ENCODE measurements at regions not wholly inside any gene's neighbourhood (a gene's known extent, or its start where the extent isn't known, plus 50 kb on each side); places are given as distances from the start of the nearest gene placed in this dataset.

DNA sequence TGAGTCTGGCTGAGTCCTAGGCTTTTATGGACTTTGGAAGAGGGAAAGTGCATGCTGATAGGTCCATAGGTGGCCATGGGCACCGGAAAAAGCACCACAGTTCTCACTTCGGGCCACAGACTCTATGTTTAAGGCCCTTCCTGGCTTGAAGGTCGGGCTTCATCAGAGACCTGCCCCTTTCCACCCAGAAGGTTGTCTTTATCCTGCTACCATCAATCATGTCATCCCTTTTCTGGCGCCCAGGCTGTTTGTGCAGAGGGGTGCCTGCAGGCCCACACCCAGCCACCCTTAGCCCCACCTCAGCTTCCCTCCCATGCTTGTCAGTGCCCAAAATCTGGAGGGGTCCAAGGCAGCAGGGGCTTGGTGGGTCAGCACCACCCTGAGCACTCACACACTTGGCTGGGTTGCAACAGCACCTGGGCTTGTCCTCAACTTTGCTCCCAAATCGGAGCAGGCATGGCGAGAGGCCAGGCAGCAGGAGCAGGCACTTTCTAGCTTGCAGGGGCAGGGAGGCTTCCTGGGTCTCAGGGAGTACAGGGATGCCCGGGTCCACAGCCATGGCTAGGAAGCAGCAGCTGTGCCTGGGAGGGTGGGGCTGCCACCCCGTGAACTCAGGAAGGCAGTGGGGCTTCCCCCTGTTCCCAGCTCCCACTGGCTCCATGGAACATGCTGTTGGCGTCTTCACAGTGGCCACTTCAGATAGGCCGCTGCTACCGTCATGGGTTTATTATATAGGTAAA, 63.8 kb upstream of the TOM1L1 start:
- DNase-seq (ENCODE audit: low read depth, low spot score), result no peak
- no peaks in the 10 kb centered on the region for H3K9me3 ChIP-seq (ENCODE audit: low read depth, low read length)
- H3K27ac ChIP-seq, result no peak overlapping the region
- no peak for TF ChIP-seq POLR2AphosphoS5 (IDR thresholded peaks at IDR 0.05; ENCODE audit: borderline replicate concordance, low read depth, low read length)
- TF ChIP-seq EZH2 (IDR thresholded peaks at IDR 0.05), result no peak
- TF ChIP-seq FOXP2 (optimal IDR thresholded peaks at IDR 0.05; ENCODE audit: control extremely low read depth, extremely low read length, insufficient read depth), result no peak
- no peak overlapping the region for H3K4me3 ChIP-seq
- H3K36me3 ChIP-seq (ENCODE audit: insufficient read depth, low read length), result no peaks in the 10 kb centered on the region
- H3K9ac ChIP-seq (ENCODE audit: insufficient read length), result no peak overlapping the region

DNA sequence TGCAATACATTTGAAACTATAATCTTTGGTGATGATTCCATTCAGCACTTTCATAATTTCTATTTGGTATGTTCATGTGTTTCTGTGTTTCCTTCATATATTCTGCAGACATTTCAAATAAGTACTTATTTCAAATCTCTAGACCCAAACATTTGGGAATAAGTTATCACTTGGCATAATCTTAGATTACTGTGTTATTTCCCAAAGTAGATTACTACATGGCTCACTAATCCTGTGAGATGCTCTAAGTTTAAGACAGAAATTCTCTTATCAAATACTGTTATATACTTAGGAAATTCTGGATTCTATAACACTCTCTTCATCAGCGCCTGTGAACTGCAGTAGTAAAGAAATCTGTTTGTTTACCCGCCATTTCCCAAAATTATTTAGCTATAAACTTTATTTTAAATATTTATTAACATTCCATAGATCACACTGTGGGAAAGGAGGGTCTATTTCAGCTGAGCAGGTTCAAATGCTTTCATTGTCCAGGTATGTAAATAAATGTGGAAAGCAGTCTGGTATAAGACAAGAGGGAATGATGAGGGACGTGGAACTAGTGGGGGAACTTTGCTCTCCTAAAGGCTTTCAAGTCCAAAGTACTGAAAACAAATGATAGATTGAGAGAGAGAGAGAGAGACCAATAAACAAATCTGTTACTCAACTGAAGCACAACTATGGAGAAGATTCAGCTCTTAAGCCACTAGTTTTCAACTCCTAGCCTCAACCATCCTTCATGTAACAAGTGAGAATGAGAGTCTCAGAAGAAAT, 61.8 kb upstream of the TOM1L1 start:
- Histone ChIP-seq H3K4me3 (no peak overlapping the region), H3K9me3 (ENCODE audit: low read depth, low read length) (no peaks in the 10 kb centered on the region), H3K36me3 (ENCODE audit: insufficient read depth, low read length) (no peaks in the 10 kb centered on the region), H3K9ac (ENCODE audit: insufficient read length) (no peak overlapping the region), H3K27ac (no peak overlapping the region)
- no peak for TF ChIP-seq EZH2 (IDR thresholded peaks at IDR 0.05)
- no peak for TF ChIP-seq POLR2AphosphoS5 (IDR thresholded peaks at IDR 0.05; ENCODE audit: borderline replicate concordance, low read depth, low read length)
- no peak for TF ChIP-seq FOXP2 (optimal IDR thresholded peaks at IDR 0.05; ENCODE audit: control extremely low read depth, extremely low read length, insufficient read depth)
- DNase-seq (ENCODE audit: low read depth, low spot score), result no peak

DNA sequence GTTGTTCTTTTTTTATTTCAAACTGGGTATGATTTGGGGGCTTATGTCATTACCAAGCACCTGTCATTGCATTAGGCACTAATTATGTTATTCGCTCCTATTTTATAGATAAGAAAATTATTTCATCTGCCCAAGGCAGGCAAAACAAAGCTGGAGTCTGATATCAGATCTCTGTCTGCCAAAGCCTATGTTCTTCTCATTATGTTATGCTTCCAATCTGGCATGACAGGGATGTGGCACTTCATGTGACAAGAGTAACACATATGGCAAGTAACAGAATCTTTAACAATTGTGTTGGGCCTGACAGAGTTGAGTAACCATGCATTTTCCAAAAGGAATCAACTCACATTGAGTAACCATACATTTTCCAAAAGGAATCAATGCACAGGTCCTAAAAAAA, 61.2 kb upstream of the TOM1L1 start:
- no peak for DNase-seq (ENCODE audit: low read depth, low spot score)
- TF ChIP-seq EZH2 (IDR thresholded peaks at IDR 0.05) (no peak), FOXP2 (optimal IDR thresholded peaks at IDR 0.05; ENCODE audit: control extremely low read depth, extremely low read length, insufficient read depth) (no peak), POLR2AphosphoS5 (IDR thresholded peaks at IDR 0.05; ENCODE audit: borderline replicate concordance, low read depth, low read length) (no peak)
- no peak overlapping the region for H3K4me3 ChIP-seq
- H3K9ac ChIP-seq (ENCODE audit: insufficient read length), result no peak overlapping the region
- no peaks in the 10 kb centered on the region for H3K9me3 ChIP-seq (ENCODE audit: low read depth, low read length)
- H3K27ac ChIP-seq, result no peak overlapping the region
- H3K36me3 ChIP-seq (ENCODE audit: insufficient read depth, low read length), result no peaks in the 10 kb centered on the region

DNA sequence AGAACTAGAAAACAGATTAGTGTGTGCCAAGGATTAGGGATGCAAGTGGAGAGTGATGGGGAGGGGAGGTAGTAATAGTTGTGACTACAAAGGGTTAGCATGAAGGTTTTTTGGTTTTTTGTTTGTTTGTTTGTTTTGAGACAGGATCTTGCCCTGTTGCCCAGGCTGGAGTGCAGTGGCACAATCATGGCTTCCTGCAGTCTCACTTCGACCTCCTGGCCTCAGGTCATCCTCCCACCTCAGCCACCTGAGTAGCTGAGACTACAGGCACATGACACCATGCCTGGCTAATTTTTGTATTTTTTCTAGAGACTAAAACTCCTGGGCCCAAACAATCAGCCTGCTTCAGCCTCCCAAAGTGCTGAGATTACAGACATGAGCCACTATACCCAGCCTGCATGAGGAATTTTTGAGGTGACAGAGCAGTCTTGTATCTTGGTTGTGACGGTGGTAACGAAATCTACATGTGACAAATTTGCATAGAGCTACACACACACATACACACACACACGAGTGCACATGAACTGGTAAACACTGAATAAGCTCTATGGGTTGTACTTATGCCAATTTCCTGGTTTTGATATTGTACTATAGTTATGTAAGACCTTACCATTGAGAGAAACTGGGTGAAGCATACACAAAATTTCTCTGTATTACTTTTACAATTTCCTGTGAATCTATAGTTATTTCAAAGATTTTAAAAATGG, 59.6 kb upstream of the TOM1L1 start:
- Histone ChIP-seq H3K4me3 (no peak overlapping the region), H3K27ac (no peak overlapping the region), H3K9ac (ENCODE audit: insufficient read length) (no peak overlapping the region), H3K36me3 (ENCODE audit: insufficient read depth, low read length) (no peaks in the 10 kb centered on the region), H3K9me3 (ENCODE audit: low read depth, low read length) (no peaks in the 10 kb centered on the region)
- no peak for DNase-seq (ENCODE audit: low read depth, low spot score)
- no peak for TF ChIP-seq POLR2AphosphoS5 (IDR thresholded peaks at IDR 0.05; ENCODE audit: borderline replicate concordance, low read depth, low read length)
- TF ChIP-seq EZH2 (IDR thresholded peaks at IDR 0.05), result no peak
- TF ChIP-seq FOXP2 (optimal IDR thresholded peaks at IDR 0.05; ENCODE audit: control extremely low read depth, extremely low read length, insufficient read depth), result no peak

DNA sequence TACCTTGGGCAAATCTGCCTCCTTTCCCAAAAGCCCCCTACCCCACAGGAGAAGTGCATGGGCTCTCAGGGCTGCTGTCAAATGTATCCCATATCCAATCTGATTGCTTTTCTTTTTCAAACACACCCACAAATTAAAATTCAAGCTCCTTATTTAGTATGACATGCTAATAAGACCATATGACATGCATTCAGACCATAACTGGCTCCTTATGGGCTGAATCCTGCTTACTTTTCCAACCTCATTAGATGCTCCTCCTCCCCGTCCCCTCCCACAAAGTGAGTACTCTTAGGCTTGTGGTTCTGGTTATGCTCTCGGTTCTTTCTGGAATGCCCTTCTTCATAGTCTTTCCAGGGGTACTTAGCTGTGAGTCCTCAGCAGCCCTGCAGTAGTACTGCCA, 59.0 kb upstream of the TOM1L1 start:
- TF ChIP-seq POLR2AphosphoS5 (IDR thresholded peaks at IDR 0.05; ENCODE audit: borderline replicate concordance, low read depth, low read length) (no peak), FOXP2 (optimal IDR thresholded peaks at IDR 0.05; ENCODE audit: control extremely low read depth, extremely low read length, insufficient read depth) (no peak), EZH2 (IDR thresholded peaks at IDR 0.05) (no peak)
- Histone ChIP-seq H3K4me3 (no peak overlapping the region), H3K9ac (ENCODE audit: insufficient read length) (no peak overlapping the region), H3K36me3 (ENCODE audit: insufficient read depth, low read length) (no peaks in the 10 kb centered on the region), H3K27ac (no peak overlapping the region), H3K9me3 (ENCODE audit: low read depth, low read length) (no peaks in the 10 kb centered on the region)
- no peak for DNase-seq (ENCODE audit: low read depth, low spot score)

DNA sequence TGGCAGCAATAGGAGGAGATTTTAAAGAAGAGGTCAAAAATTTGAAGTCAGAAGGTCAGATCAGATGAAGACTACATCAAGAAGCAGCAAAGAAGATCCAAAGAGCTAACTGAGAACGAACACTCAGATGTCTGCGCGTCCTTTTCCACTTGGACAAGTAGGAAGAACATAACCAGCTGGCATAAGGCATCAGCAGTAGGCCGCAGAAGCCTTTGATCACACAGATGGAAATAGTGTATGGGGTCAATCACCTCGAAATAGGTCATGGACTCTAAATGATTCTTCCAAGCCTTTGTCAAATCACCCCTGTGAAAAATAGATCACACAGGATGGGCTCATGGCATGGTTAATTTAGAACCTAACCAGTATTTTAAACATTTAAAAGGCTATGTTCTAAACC, 56.4 kb upstream of the TOM1L1 start:
- Histone ChIP-seq H3K36me3 (ENCODE audit: insufficient read depth, low read length) (no peaks in the 10 kb centered on the region), H3K4me3 (no peak overlapping the region), H3K9me3 (ENCODE audit: low read depth, low read length) (no peaks in the 10 kb centered on the region), H3K9ac (ENCODE audit: insufficient read length) (no peak overlapping the region), H3K27ac (no peak overlapping the region)
- TF ChIP-seq EZH2 (IDR thresholded peaks at IDR 0.05) (no peak), POLR2AphosphoS5 (IDR thresholded peaks at IDR 0.05; ENCODE audit: borderline replicate concordance, low read depth, low read length) (no peak)
- DNase-seq (ENCODE audit: low read depth, low spot score), result no peak

DNA sequence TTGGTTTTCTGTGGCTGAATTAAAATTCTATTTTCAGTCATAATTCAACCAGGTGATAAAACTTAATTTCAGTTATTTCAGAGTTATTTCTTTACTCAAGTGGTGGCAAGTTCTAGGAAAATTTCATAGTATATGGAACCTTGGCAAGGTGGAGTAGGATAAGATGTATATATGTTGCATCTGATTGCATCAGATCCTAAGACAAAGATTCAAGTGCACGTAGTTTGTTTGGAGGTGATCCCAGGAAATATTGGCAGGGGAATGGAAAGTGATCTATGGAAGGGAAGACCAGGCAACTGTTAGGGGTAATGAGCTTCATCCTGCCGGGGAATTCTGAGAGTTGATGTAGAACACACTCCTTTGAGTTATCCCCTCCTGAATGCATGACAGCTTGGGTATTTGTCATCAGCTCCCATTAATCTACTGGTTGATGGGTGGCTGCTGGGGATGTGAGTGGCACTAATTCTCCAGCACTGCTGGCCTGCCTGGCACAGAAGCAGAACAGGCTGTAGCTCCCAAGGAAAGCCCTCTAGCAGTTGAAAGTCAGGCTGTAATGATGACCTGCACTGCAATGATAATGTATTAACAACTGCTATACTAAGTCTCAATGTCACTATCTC, 52.2 kb upstream of the TOM1L1 start:
- H3K36me3 ChIP-seq (ENCODE audit: insufficient read depth, low read length), result no peaks in the 10 kb centered on the region
- H3K9ac ChIP-seq (ENCODE audit: insufficient read length), result no peak overlapping the region
- H3K27ac ChIP-seq, result no peak overlapping the region
- DNase-seq (ENCODE audit: low read depth, low spot score), result no peak
- no peak for TF ChIP-seq POLR2AphosphoS5 (IDR thresholded peaks at IDR 0.05; ENCODE audit: borderline replicate concordance, low read depth, low read length)
- TF ChIP-seq FOXP2 (optimal IDR thresholded peaks at IDR 0.05; ENCODE audit: control extremely low read depth, extremely low read length, insufficient read depth), result no peak
- TF ChIP-seq EZH2 (IDR thresholded peaks at IDR 0.05), result no peak
- H3K4me3 ChIP-seq, result no peak overlapping the region
- no peaks in the 10 kb centered on the region for H3K9me3 ChIP-seq (ENCODE audit: low read depth, low read length)

DNA sequence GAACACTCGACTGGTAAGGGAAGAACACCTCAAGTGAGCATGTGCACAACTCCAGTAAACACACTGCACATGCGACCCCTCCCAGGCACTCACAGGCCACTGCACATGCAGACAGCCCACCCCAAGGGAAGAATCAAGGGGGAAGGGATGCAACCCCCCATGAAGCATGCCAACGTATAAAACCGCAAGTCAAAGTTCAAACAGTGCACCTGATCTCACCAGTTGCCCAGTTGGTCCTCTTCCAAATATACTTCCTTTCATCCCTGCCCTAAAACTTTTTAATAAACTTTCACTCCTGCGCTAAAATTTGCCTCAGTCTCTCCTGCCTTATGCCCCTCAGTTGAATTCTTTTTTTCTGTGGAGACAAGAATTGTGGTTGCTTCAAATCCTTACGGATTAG, 51.0 kb upstream of the TOM1L1 start:
- no peak overlapping the region for H3K27ac ChIP-seq
- no peak overlapping the region for H3K4me3 ChIP-seq
- TF ChIP-seq FOXP2 (optimal IDR thresholded peaks at IDR 0.05; ENCODE audit: control extremely low read depth, extremely low read length, insufficient read depth) (no peak), POLR2AphosphoS5 (IDR thresholded peaks at IDR 0.05; ENCODE audit: borderline replicate concordance, low read depth, low read length) (no peak), EZH2 (IDR thresholded peaks at IDR 0.05) (no peak)

More for the DNA sequence above, 51.0 kb upstream of the TOM1L1 start:
- Histone ChIP-seq H3K9ac (ENCODE audit: insufficient read length) (no peak overlapping the region), H3K36me3 (ENCODE audit: insufficient read depth, low read length) (no peaks in the 10 kb centered on the region), H3K9me3 (ENCODE audit: low read depth, low read length) (no peaks in the 10 kb centered on the region)
- no peak for DNase-seq (ENCODE audit: low read depth, low spot score)

All from SK-N-MC (cell line).